Panc1 (cell line): ENCODE measurements at regions not wholly inside any gene's neighbourhood (a gene's known extent, or its start where the extent isn't known, plus 50 kb on each side); places are given as distances from the start of the nearest gene placed in this dataset.

Source experiments
- ATAC-seq: fragments of 200-7000 bp; cut with Tn5 transposase; 2 replicates; pipeline ENCODE4 v1.9.1; 2020; ENCODE audit warnings: mild to moderate bottlenecking, moderate library complexity
- BruUV-seq: library from RNA; stranded (reverse); fragments of 400-500 nt; replicated peaks from 2 replicates; lab custom pipeline; 2021; lab: Mats Ljungman, UMichigan
- CTCF ChIA-PET: fragments of 300-600 bp; sonication (Branson Sonifier 250); formaldehyde crosslinking; loops from one replicate; lab custom pipeline; 2022; ENCODE audit warnings: antibody characterized with exemption; lab: Charles Lee
- POLR2A ChIA-PET: fragments of 300-600 bp; sonication (Branson Sonifier 250); formaldehyde crosslinking; loops from one replicate; lab custom pipeline; 2022; ENCODE audit warnings: antibody characterized with exemption; lab: Charles Lee
- DNase-seq: peaks from one replicate; pipeline ENCODE4 v3.0.0-alpha.2; 2010; ENCODE audit warnings: low read depth, low spot score
- H3K27ac ChIP-seq: 2 replicates; pipeline ENCODE4 v1.5.1; 2011; ENCODE audit warnings: mild to moderate bottlenecking, low read length, inconsistent platforms
- H3K27me3 ChIP-seq: fragments of 200-500 bp; sonication (Bioruptor generic); 2 replicates; pipeline ENCODE4 v1.6.0; 2014; ENCODE audit warnings: low read length, inconsistent platforms; ENCODE audit not compliant: control insufficient read depth, insufficient read depth
- H3K36me3 ChIP-seq: fragments of 200-500 bp; sonication (Bioruptor generic); 2 replicates; pipeline ENCODE4 v1.5.1; 2014; ENCODE audit warnings: inconsistent platforms, mild to moderate bottlenecking, low read length, moderate library complexity; ENCODE audit not compliant: control insufficient read depth, insufficient read depth
- H3K4me1 ChIP-seq: 2 replicates; pipeline ENCODE4 v1.5.1; 2011; ENCODE audit warnings: inconsistent platforms, mild to moderate bottlenecking, low read length, moderate library complexity; ENCODE audit not compliant: control insufficient read depth, insufficient read depth
- H3K4me3 ChIP-seq, 2 experiments: 2 replicates each; pipeline ENCODE4 v1.5.1; 2011 to 2012; ENCODE audit warnings: low read depth in 2 of 2, low read length in 2 of 2, mild to moderate bottlenecking in 2 of 2, inconsistent platforms in 1 of 2, moderate library complexity in 1 of 2
- H3K9me3 ChIP-seq: fragments of 200-500 bp; sonication (Bioruptor generic); 2 replicates; pipeline ENCODE4 v1.5.1; 2014; ENCODE audit warnings: low read depth, mild to moderate bottlenecking, inconsistent platforms, low read length, moderate library complexity; ENCODE audit not compliant: control insufficient read depth, insufficient read depth
- POLR2AphosphoS5 ChIP-seq: IDR thresholded peaks from 2 replicates; pipeline ENCODE4 v1.6.1; 2012; ENCODE audit warnings: mild to moderate bottlenecking, low read depth, low read length, moderate library complexity
- SIN3A ChIP-seq: IDR thresholded peaks from 2 replicates; pipeline ENCODE4 v1.6.1; 2012; ENCODE audit warnings: low read depth, mild to moderate bottlenecking, low read length, moderate library complexity, borderline replicate concordance; ENCODE audit not compliant: insufficient read depth
- TCF7L2 ChIP-seq: IDR thresholded peaks from 2 replicates; pipeline ENCODE4 v1.6.1; 2011; ENCODE audit warnings: mild to moderate bottlenecking, low read depth, low read length, inconsistent platforms
- in situ Hi-C: cut with HindIII; loops from 2 replicates; pipeline ENCODE4 v1.10.0; 2016; ENCODE audit warnings: low sequenced_read_pairs, low pct_unique_long_range_greater_than_20kb
- intact Hi-C: fragments of 100-400 bp; cut with micrococcal nuclease; formaldehyde crosslinking; loops from one replicate; pipeline ENCODE4 v1.10.0; 2022; ENCODE audit not compliant: unreplicated experiment
- TF ChIP-seq, protein P1 (sequence below), 2 experiments: IDR thresholded peaks; 2 replicates each; pipeline ENCODE4 v1.6.1; 2011 to 2012; ENCODE audit warnings: low read depth in 2 of 2, control low read depth in 1 of 2, low read length in 1 of 2, mild to moderate bottlenecking in 1 of 2, moderate library complexity in 1 of 2; ENCODE audit not compliant: insufficient read depth in 1 of 2
- TF ChIP-seq, protein P2 (sequence below): fragments of 450-650 bp; IDR thresholded peaks from 2 replicates; pipeline ENCODE4 v1.5.1; 2017; ENCODE audit warnings: mild to moderate bottlenecking

DNA sequence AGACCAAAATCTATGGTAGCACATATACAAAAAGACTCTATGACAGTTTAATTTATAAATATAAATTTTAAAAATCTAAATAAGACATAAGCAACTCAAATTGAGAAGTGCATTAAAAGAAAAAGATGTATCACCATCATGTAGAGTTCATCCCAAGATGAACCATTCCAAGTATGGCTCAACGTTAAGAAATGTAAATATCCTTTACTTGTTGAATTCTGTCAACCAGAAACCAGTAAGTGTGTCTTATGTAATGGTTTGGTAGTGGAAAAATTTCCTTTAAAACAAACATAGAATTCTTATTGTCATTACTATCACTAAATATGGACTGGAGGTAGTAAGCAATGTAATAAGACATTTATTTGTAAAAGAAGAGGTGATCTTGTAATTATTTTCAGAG is 87.3 kb downstream of the YIPF5 start:
- TF ChIP-seq, protein P1, sequence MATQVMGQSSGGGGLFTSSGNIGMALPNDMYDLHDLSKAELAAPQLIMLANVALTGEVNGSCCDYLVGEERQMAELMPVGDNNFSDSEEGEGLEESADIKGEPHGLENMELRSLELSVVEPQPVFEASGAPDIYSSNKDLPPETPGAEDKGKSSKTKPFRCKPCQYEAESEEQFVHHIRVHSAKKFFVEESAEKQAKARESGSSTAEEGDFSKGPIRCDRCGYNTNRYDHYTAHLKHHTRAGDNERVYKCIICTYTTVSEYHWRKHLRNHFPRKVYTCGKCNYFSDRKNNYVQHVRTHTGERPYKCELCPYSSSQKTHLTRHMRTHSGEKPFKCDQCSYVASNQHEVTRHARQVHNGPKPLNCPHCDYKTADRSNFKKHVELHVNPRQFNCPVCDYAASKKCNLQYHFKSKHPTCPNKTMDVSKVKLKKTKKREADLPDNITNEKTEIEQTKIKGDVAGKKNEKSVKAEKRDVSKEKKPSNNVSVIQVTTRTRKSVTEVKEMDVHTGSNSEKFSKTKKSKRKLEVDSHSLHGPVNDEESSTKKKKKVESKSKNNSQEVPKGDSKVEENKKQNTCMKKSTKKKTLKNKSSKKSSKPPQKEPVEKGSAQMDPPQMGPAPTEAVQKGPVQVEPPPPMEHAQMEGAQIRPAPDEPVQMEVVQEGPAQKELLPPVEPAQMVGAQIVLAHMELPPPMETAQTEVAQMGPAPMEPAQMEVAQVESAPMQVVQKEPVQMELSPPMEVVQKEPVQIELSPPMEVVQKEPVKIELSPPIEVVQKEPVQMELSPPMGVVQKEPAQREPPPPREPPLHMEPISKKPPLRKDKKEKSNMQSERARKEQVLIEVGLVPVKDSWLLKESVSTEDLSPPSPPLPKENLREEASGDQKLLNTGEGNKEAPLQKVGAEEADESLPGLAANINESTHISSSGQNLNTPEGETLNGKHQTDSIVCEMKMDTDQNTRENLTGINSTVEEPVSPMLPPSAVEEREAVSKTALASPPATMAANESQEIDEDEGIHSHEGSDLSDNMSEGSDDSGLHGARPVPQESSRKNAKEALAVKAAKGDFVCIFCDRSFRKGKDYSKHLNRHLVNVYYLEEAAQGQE (IDR thresholded peaks at IDR 0.05; ENCODE audit: insufficient read depth in 1 of 2, low read depth in 2 of 2, low read length in 1 of 2), result no peak
- TF ChIP-seq POLR2AphosphoS5 (no peak), SIN3A (no peak), TCF7L2 (no peak)
- TF ChIP-seq, protein P2, sequence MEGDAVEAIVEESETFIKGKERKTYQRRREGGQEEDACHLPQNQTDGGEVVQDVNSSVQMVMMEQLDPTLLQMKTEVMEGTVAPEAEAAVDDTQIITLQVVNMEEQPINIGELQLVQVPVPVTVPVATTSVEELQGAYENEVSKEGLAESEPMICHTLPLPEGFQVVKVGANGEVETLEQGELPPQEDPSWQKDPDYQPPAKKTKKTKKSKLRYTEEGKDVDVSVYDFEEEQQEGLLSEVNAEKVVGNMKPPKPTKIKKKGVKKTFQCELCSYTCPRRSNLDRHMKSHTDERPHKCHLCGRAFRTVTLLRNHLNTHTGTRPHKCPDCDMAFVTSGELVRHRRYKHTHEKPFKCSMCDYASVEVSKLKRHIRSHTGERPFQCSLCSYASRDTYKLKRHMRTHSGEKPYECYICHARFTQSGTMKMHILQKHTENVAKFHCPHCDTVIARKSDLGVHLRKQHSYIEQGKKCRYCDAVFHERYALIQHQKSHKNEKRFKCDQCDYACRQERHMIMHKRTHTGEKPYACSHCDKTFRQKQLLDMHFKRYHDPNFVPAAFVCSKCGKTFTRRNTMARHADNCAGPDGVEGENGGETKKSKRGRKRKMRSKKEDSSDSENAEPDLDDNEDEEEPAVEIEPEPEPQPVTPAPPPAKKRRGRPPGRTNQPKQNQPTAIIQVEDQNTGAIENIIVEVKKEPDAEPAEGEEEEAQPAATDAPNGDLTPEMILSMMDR, result no peak
- no peak for ATAC-seq

DNA sequence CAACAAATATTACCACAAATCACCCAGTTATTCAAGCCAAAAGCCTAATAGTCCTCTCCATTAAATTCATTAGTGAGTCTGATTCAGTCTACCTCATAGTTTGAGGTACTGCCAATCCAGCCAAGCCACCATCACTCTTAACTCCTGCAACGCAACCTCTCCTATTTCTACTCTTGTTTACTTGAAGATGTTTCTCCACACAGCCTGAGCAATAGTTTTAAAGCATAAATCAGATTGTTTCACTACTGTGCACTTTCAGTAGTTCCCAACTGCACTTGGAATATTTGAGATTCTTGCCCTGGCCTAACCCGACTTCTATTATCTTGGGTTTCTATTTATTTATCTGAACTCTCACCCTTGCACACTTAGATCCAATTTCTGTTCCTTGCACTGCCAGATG is 85.5 kb downstream of the YIPF5 start:
- H3K27me3 ChIP-seq, result no peaks in the 10 kb centered on the region
- H3K36me3 ChIP-seq, result no peaks in the 10 kb centered on the region
- BruUV-seq, result no TSS peak
- intact Hi-C loops, result no loop called here
- in situ Hi-C loops, result no loop called here
- POLR2A ChIA-PET, result no interaction called here
- no peaks in the 10 kb centered on the region for H3K9me3 ChIP-seq
- H3K4me1 ChIP-seq, result no peaks in the 10 kb centered on the region
- CTCF ChIA-PET, result no interaction called here
- TF ChIP-seq TCF7L2, result no peak
- ATAC-seq (no peak), DNase-seq (no peak)
- H3K4me3 ChIP-seq, result no peak overlapping the region
- no peak overlapping the region for H3K27ac ChIP-seq

More for the DNA sequence above, 87.3 kb downstream of the YIPF5 start:
- BruUV-seq, result no TSS peak
- no peaks in the 10 kb centered on the region for H3K27me3 ChIP-seq
- H3K36me3 ChIP-seq, result no peaks in the 10 kb centered on the region
- no peak for DNase-seq
- in situ Hi-C loops, result no loop called here
- H3K4me3 ChIP-seq, result no peak overlapping the region
- H3K9me3 ChIP-seq, result no peaks in the 10 kb centered on the region
- ChIA-PET POLR2A (no interaction called here), CTCF (no interaction called here)
- H3K27ac ChIP-seq, result no peak overlapping the region
- no peaks in the 10 kb centered on the region for H3K4me1 ChIP-seq
- intact Hi-C loops, result no loop called here

DNA sequence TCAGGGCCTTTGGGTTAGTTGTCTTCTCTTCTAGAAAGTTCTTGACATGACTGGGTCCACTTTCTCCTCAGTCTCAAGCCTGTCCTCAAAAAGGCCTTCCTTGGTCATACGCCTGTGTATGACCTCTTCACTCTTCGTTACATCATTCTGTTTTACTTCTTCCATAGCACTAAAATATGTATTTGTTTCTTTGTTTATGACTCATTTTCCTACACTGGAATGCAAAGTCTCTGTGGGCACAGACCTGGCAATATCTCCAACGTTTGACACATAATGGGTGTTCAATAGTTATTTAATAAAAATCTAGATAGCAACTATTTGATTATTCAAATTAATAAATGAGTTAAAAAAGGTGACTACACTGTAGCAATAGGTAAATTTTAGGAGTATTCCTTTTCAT is 85.1 kb downstream of the YIPF5 start:
- in situ Hi-C loops (no loop called here), intact Hi-C loops (no loop called here)
- ATAC-seq (no peak), DNase-seq (no peak)
- Histone ChIP-seq H3K9me3 (no peaks in the 10 kb centered on the region), H3K4me1 (no peaks in the 10 kb centered on the region), H3K27ac (no peak overlapping the region), H3K36me3 (no peaks in the 10 kb centered on the region), H3K4me3 (no peak overlapping the region), H3K27me3 (no peaks in the 10 kb centered on the region)
- CTCF ChIA-PET, result no interaction called here
- TF ChIP-seq SIN3A (no peak), TCF7L2 (no peak), POLR2AphosphoS5 (no peak)
- TF ChIP-seq, protein P1 (IDR thresholded peaks at IDR 0.05; ENCODE audit: insufficient read depth in 1 of 2, low read depth in 2 of 2, low read length in 1 of 2), result no peak
- TF ChIP-seq, protein P2, result no peak
- BruUV-seq, result no TSS peak
- POLR2A ChIA-PET, result no interaction called here
